Ovary (tissue), 3 donors: ENCODE measurements at regions not wholly inside any gene's neighbourhood (a gene's known extent, or its start where the extent isn't known, plus 50 kb on each side); places are given as distances from the start of the nearest gene placed in this dataset.

Experiments used
- CTCF ChIP-seq, 3 donors: fragments of 450-650 bp in 2 of 3; fragments of 200-600 bp in 1 of 3; IDR thresholded peaks; one replicate each; pipeline versions ENCODE4 v1.5.1 to v1.8.0; 2016 to 2022; ENCODE audit warnings: antibody characterized with exemption in 3 of 3, mild to moderate bottlenecking in 1 of 3
- EP300 ChIP-seq: sonication (generic); formaldehyde crosslinking; IDR thresholded peaks from one replicate; pipeline ENCODE4 v1.6.1; 2017; ENCODE audit warnings: antibody characterized with exemption
- POLR2A ChIP-seq: fragments of 450-650 bp; IDR thresholded peaks from one replicate; pipeline ENCODE4 v1.6.1; 2017; ENCODE audit warnings: antibody characterized with exemption, mild to moderate bottlenecking, moderate library complexity
- donor health status: DM: no; HTN: no; CAD: no.

GRCh38 chr2:187129868-187130267, 280.9 kb upstream of the ZSWIM2 start:
- TF ChIP-seq CTCF (IDR thresholded peaks at IDR 0.05) (no peak), POLR2A (no peak), EP300 (no peak)
